Ovary (tissue), 3 donors: ENCODE measurements at regions not wholly inside any gene's neighbourhood (a gene's known extent, or its start where the extent isn't known, plus 50 kb on each side); places are given as distances from the start of the nearest gene placed in this dataset.
"Not testable (repeated sequence)": the region's sequence is repeated elsewhere in the genome, so short reads cannot be mapped to it uniquely, and the experiment has no call there.

Experiments used
- CTCF ChIP-seq, 3 donors: fragments of 450-650 bp in 2 of 3; fragments of 200-600 bp in 1 of 3; IDR thresholded peaks; one replicate each; pipeline versions ENCODE4 v1.5.1 to v1.8.0; 2016 to 2022; ENCODE audit warnings: antibody characterized with exemption in 3 of 3, mild to moderate bottlenecking in 1 of 3
- EP300 ChIP-seq: sonication (generic); formaldehyde crosslinking; IDR thresholded peaks from one replicate; pipeline ENCODE4 v1.6.1; 2017; ENCODE audit warnings: antibody characterized with exemption
- POLR2A ChIP-seq: fragments of 450-650 bp; IDR thresholded peaks from one replicate; pipeline ENCODE4 v1.6.1; 2017; ENCODE audit warnings: antibody characterized with exemption, mild to moderate bottlenecking, moderate library complexity
- donor health status: DM: no; HTN: no; CAD: no.

- TF ChIP-seq CTCF (IDR thresholded peaks at IDR 0.05); POLR2A; EP300: not testable (repeated sequence)
These were observed 110.4 kb upstream of the CRHR1 start for GRCh38 chr17:45673759-45674158.
